Liver (tissue), 8 donors: ENCODE measurements at regions not wholly inside any gene's neighbourhood (a gene's known extent, or its start where the extent isn't known, plus 50 kb on each side); places are given as distances from the start of the nearest gene placed in this dataset.

Source experiments
- DNase-seq: peaks from one replicate; pipeline ENCODE4 v3.0.0-alpha.2; 2017; ENCODE audit warnings: low spot score
- H3K27ac ChIP-seq, 2 donors: one replicate each; pipeline ENCODE4 v1.7.0; 2013; ENCODE audit warnings: inconsistent platforms in 2 of 2, low read length in 2 of 2, control low read depth in 1 of 2, low read depth in 1 of 2, mild to moderate bottlenecking in 1 of 2
- H3K27me3 ChIP-seq, 4 donors: one replicate each; pipeline versions ENCODE4 v1.6.1 to v1.7.0; 2013; ENCODE audit warnings: low read length in 3 of 4, inconsistent platforms in 1 of 4, mild to moderate bottlenecking in 1 of 4, moderate library complexity in 1 of 4; ENCODE audit not compliant: control insufficient read depth in 4 of 4, insufficient read depth in 4 of 4
- H3K36me3 ChIP-seq, 4 donors: one replicate each; pipeline versions ENCODE4 v1.6.1 to v1.7.0; 2013; ENCODE audit warnings: low read length in 3 of 4, mild to moderate bottlenecking in 3 of 4, low read depth in 1 of 4, moderate library complexity in 1 of 4; ENCODE audit not compliant: control insufficient read depth in 4 of 4, insufficient read depth in 3 of 4
- H3K4me1 ChIP-seq, 4 donors: one replicate each; pipeline versions ENCODE4 v1.6.1 to v1.7.0; 2013; ENCODE audit warnings: low read length in 3 of 4, mild to moderate bottlenecking in 3 of 4, moderate library complexity in 1 of 4; ENCODE audit not compliant: control insufficient read depth in 4 of 4, insufficient read depth in 4 of 4
- H3K4me3 ChIP-seq, 3 donors: one replicate each; pipeline versions ENCODE4 v1.6.1 to v1.7.0; 2013; ENCODE audit warnings: low read length in 3 of 3, control low read depth in 1 of 3, low read depth in 1 of 3, mild to moderate bottlenecking in 1 of 3
- H3K9ac ChIP-seq, 2 donors: one replicate each; pipeline ENCODE4 v1.7.0; 2013; ENCODE audit warnings: low read length in 2 of 2, mild to moderate bottlenecking in 2 of 2, moderate library complexity in 2 of 2, control low read depth in 1 of 2, low read depth in 1 of 2
- H3K9me3 ChIP-seq, 4 donors: one replicate each; pipeline versions ENCODE4 v1.6.1 to v1.7.0; 2013; ENCODE audit warnings: low read length in 3 of 4; ENCODE audit not compliant: control insufficient read depth in 4 of 4
- EGR1 ChIP-seq, 2 donors: IDR thresholded peaks; 2 replicates each; pipeline ENCODE4 v1.6.1; 2016 to 2018; ENCODE audit warnings: antibody characterized with exemption in 2 of 2, low read depth in 2 of 2
- FOXA1 ChIP-seq: IDR thresholded peaks from 2 replicates; pipeline ENCODE4 v1.6.1; 2016; ENCODE audit warnings: antibody characterized with exemption
- FOXA2 ChIP-seq: IDR thresholded peaks from 2 replicates; pipeline ENCODE4 v1.6.1; 2016; ENCODE audit warnings: antibody characterized with exemption
- GABPA ChIP-seq, 2 donors: IDR thresholded peaks in 1 of 2; conservative IDR thresholded peaks in 1 of 2; 2 replicates each; pipeline ENCODE4 v1.6.1; 2016; ENCODE audit warnings: antibody characterized with exemption in 2 of 2, mild to moderate bottlenecking in 1 of 2, moderate library complexity in 1 of 2
- HNF4A ChIP-seq, 2 donors: conservative IDR thresholded peaks; 2 replicates each; pipeline ENCODE4 v1.6.1; 2016; ENCODE audit warnings: antibody characterized with exemption in 2 of 2, mild to moderate bottlenecking in 2 of 2
- HNF4G ChIP-seq: IDR thresholded peaks from 2 replicates; pipeline ENCODE4 v1.6.1; 2016; ENCODE audit warnings: antibody characterized with exemption
- JUND ChIP-seq, 2 donors: IDR thresholded peaks; 2 replicates each; pipeline ENCODE4 v1.6.1; 2016; ENCODE audit warnings: antibody characterized with exemption in 2 of 2
- NR2F2 ChIP-seq: IDR thresholded peaks from 2 replicates; pipeline ENCODE4 v1.6.1; 2016; ENCODE audit warnings: antibody characterized with exemption
- RAD21 ChIP-seq, 2 donors: IDR thresholded peaks; 2 replicates each; pipeline ENCODE4 v1.6.1; 2016; ENCODE audit warnings: antibody characterized with exemption in 2 of 2, mild to moderate bottlenecking in 2 of 2
- RXRA ChIP-seq, 2 donors: IDR thresholded peaks; 2 replicates each; pipeline ENCODE4 v1.6.1; 2017 to 2018; ENCODE audit warnings: antibody characterized with exemption in 2 of 2, mild to moderate bottlenecking in 1 of 2
- SP1 ChIP-seq: IDR thresholded peaks from 2 replicates; pipeline ENCODE4 v1.6.1; 2018; ENCODE audit warnings: antibody characterized with exemption, mild to moderate bottlenecking
- TAF1 ChIP-seq: conservative IDR thresholded peaks from 2 replicates; pipeline ENCODE4 v1.6.1; 2016; ENCODE audit warnings: antibody characterized with exemption, mild to moderate bottlenecking
- YY1 ChIP-seq: IDR thresholded peaks from 2 replicates; pipeline ENCODE4 v1.6.1; 2016; ENCODE audit warnings: antibody characterized with exemption, mild to moderate bottlenecking
- WGBS: extraction: QIAGEN DNeasy Blood & Tissue Kit; methylation state at CpG from one replicate; pipeline ENCODE4 v1.1.7; 2013; 5-methylcytosine and 5-hydroxymethylcytosine counted together
- TF ChIP-seq, protein P1 (sequence below): IDR thresholded peaks from 2 replicates; pipeline ENCODE4 v1.6.1; 2016; ENCODE audit warnings: antibody characterized with exemption
- TF ChIP-seq, protein P2 (sequence below): IDR thresholded peaks from 2 replicates; pipeline ENCODE4 v1.6.1; 2016; ENCODE audit warnings: antibody characterized with exemption, mild to moderate bottlenecking
- TF ChIP-seq, protein P3 (sequence below): IDR thresholded peaks from 2 replicates; pipeline ENCODE4 v1.6.1; 2016; ENCODE audit warnings: antibody characterized with exemption
- TF ChIP-seq, protein P4 (sequence below): IDR thresholded peaks from 2 replicates; pipeline ENCODE4 v1.6.1; 2016; ENCODE audit warnings: antibody characterized with exemption
- TF ChIP-seq, protein P5 (sequence below): fragments of 150-350 bp; IDR thresholded peaks from 2 replicates; pipeline ENCODE4 v1.5.1; 2017; ENCODE audit warnings: improper control_type of control experiment, low read depth, low read length; ENCODE audit not compliant: missing input control
- donor health status: healthy.
- donor health status: healthy.
- donor health status: healthy.
- donor health status: healthy.
- donor health status: healthy.

DNA sequence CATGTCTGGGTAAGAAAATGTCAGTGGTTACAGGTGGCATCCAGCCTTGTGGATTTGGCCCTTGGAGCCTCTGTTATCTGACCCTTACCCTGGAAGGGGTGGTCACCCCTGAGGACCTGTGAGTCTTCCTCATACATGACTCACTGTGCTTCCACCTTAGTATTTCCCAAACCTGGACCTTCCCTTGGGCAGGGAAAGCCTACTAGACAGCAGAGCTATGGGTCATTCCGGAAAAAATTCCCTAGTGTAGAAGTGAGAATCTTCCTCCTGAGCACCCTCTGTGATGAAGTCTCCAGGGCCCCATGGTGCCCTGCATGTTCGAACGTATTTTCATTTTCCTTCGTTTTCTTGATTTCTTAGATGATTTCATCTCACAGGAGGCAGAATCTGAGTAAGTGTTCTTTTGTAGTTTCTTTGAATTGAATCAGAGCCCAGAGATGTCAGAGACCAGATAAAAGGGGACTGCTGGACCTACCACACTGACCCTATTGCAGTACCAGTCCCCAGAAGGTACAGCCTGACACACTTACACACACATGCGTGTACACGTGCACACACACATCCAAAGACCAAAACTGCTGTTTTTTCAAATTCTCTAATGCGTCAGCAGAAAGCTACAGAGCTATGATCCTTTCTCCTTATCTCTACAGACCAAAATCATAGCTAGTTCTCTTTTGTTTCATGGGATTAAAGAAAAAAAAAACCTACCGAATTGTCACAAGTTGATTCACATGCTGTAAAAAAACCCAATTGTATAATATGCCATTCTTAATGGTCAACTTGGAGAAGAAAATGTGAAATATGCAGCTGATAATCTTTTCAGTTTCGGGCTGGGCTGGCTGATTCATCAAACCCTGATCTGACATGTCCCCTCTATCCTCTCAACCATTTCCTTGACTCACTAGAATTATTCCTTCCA, 50.5 kb upstream of the ARHGEF3 start:
- H3K27me3 ChIP-seq: no peaks in the 10 kb centered on the region
- no peaks in the 10 kb centered on the region for H3K36me3 ChIP-seq
- H3K4me1 ChIP-seq: no peaks in the 10 kb centered on the region
- H3K4me3 ChIP-seq: no peak overlapping the region
- TF ChIP-seq, protein P1, sequence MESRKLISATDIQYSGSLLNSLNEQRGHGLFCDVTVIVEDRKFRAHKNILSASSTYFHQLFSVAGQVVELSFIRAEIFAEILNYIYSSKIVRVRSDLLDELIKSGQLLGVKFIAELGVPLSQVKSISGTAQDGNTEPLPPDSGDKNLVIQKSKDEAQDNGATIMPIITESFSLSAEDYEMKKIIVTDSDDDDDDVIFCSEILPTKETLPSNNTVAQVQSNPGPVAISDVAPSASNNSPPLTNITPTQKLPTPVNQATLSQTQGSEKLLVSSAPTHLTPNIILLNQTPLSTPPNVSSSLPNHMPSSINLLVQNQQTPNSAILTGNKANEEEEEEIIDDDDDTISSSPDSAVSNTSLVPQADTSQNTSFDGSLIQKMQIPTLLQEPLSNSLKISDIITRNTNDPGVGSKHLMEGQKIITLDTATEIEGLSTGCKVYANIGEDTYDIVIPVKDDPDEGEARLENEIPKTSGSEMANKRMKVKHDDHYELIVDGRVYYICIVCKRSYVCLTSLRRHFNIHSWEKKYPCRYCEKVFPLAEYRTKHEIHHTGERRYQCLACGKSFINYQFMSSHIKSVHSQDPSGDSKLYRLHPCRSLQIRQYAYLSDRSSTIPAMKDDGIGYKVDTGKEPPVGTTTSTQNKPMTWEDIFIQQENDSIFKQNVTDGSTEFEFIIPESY: no peak
- no peak for TF ChIP-seq HNF4A (conservative IDR thresholded peaks at IDR 0.05)
- TF ChIP-seq, protein P2, sequence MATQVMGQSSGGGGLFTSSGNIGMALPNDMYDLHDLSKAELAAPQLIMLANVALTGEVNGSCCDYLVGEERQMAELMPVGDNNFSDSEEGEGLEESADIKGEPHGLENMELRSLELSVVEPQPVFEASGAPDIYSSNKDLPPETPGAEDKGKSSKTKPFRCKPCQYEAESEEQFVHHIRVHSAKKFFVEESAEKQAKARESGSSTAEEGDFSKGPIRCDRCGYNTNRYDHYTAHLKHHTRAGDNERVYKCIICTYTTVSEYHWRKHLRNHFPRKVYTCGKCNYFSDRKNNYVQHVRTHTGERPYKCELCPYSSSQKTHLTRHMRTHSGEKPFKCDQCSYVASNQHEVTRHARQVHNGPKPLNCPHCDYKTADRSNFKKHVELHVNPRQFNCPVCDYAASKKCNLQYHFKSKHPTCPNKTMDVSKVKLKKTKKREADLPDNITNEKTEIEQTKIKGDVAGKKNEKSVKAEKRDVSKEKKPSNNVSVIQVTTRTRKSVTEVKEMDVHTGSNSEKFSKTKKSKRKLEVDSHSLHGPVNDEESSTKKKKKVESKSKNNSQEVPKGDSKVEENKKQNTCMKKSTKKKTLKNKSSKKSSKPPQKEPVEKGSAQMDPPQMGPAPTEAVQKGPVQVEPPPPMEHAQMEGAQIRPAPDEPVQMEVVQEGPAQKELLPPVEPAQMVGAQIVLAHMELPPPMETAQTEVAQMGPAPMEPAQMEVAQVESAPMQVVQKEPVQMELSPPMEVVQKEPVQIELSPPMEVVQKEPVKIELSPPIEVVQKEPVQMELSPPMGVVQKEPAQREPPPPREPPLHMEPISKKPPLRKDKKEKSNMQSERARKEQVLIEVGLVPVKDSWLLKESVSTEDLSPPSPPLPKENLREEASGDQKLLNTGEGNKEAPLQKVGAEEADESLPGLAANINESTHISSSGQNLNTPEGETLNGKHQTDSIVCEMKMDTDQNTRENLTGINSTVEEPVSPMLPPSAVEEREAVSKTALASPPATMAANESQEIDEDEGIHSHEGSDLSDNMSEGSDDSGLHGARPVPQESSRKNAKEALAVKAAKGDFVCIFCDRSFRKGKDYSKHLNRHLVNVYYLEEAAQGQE: no peak
- TF ChIP-seq, protein P3, sequence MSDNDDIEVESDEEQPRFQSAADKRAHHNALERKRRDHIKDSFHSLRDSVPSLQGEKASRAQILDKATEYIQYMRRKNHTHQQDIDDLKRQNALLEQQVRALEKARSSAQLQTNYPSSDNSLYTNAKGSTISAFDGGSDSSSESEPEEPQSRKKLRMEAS: no peak
- TF ChIP-seq TAF1: no peak
- no peak for TF ChIP-seq JUND (IDR thresholded peaks at IDR 0.05)
- TF ChIP-seq SP1: no peak
- TF ChIP-seq NR2F2: no peak
- no peak for TF ChIP-seq RAD21 (IDR thresholded peaks at IDR 0.05)
- TF ChIP-seq GABPA (IDR thresholded peaks at IDR 0.05 in 1 of 2, conservative IDR thresholded peaks at IDR 0.05 in 1 of 2): no peak
- TF ChIP-seq, protein P4, sequence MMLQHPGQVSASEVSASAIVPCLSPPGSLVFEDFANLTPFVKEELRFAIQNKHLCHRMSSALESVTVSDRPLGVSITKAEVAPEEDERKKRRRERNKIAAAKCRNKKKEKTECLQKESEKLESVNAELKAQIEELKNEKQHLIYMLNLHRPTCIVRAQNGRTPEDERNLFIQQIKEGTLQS: no peak
- no peak for TF ChIP-seq FOXA2
- TF ChIP-seq YY1: no peak
- TF ChIP-seq FOXA1: no peak
- TF ChIP-seq RXRA (IDR thresholded peaks at IDR 0.05): no peak
- no peak for TF ChIP-seq EGR1 (IDR thresholded peaks at IDR 0.05; ENCODE audit: low read depth in 2 of 2)
- TF ChIP-seq HNF4G: no peak
- TF ChIP-seq, protein P5, sequence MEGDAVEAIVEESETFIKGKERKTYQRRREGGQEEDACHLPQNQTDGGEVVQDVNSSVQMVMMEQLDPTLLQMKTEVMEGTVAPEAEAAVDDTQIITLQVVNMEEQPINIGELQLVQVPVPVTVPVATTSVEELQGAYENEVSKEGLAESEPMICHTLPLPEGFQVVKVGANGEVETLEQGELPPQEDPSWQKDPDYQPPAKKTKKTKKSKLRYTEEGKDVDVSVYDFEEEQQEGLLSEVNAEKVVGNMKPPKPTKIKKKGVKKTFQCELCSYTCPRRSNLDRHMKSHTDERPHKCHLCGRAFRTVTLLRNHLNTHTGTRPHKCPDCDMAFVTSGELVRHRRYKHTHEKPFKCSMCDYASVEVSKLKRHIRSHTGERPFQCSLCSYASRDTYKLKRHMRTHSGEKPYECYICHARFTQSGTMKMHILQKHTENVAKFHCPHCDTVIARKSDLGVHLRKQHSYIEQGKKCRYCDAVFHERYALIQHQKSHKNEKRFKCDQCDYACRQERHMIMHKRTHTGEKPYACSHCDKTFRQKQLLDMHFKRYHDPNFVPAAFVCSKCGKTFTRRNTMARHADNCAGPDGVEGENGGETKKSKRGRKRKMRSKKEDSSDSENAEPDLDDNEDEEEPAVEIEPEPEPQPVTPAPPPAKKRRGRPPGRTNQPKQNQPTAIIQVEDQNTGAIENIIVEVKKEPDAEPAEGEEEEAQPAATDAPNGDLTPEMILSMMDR: no peak
- H3K9ac ChIP-seq: no peak overlapping the region
- H3K9me3 ChIP-seq: no peaks in the 10 kb centered on the region
- H3K27ac ChIP-seq: no peak overlapping the region
- DNase-seq: no peak
- 91% methylated on average over 9 of the region's 9 CpGs for WGBS
